Naive thymus-derived CD8-positive, alpha-beta T cell (primary cell): ENCODE measurements at regions not wholly inside any gene's neighbourhood (a gene's known extent, or its start where the extent isn't known, plus 50 kb on each side); places are given as distances from the start of the nearest gene placed in this dataset.

ENCODE experiments used
- ATAC-seq, 2 donors: fragments of 150-1000 bp; cut with Tn5 transposase in 1 of 2; sonication (Bioruptor Pico), chemical (Tn5 transposase) in 1 of 2; 1 replicate in 1 of 2; 2 replicates in 1 of 2; pipeline ENCODE4 v1.10.0; 2021; ENCODE audit warnings: mild to moderate bottlenecking in 2 of 2, moderate library complexity in 2 of 2
- POLR2A ChIA-PET: fragments of 350-600 bp; sonication (Branson Sonifier 250); formaldehyde crosslinking; loops from one replicate; lab custom pipeline; 2021; ENCODE audit warnings: antibody characterized with exemption; lab: Charles Lee
- DNase-seq, 10 donors: peaks; one replicate each; pipeline versions ENCODE4 v3.0.0 to v3.0.0-alpha.2; 2020 to 2022
- H3K27ac Mint-ChIP-seq, 10 donors: one replicate each; pipeline ENCODE4 v1.8.0; 2020 to 2022; ENCODE audit warnings: mild to moderate bottlenecking in 10 of 10, mixed read lengths in 10 of 10, moderate library complexity in 4 of 10, inconsistent platforms in 1 of 10
- H3K27me3 Mint-ChIP-seq, 5 donors: one replicate each; pipeline ENCODE4 v1.8.0; 2021 to 2022; ENCODE audit warnings: mixed read lengths in 5 of 5
- H3K36me3 Mint-ChIP-seq, 3 donors: one replicate each; pipeline ENCODE4 v1.8.0; 2020 to 2022; ENCODE audit warnings: mixed read lengths in 3 of 3, mild to moderate bottlenecking in 2 of 3, inconsistent platforms in 1 of 3
- H3K4me1 Mint-ChIP-seq, 4 donors: one replicate each; pipeline ENCODE4 v1.8.0; 2021 to 2022; ENCODE audit warnings: mixed read lengths in 4 of 4
- H3K4me3 Mint-ChIP-seq, 10 donors: one replicate each; pipeline ENCODE4 v1.8.0; 2020 to 2022; ENCODE audit warnings: mild to moderate bottlenecking in 10 of 10, mixed read lengths in 10 of 10, moderate library complexity in 6 of 10, inconsistent platforms in 1 of 10
- H3K9me3 Mint-ChIP-seq, 9 donors: one replicate each; pipeline ENCODE4 v1.8.0; 2020 to 2022; ENCODE audit warnings: mixed read lengths in 9 of 9, mild to moderate bottlenecking in 3 of 9, inconsistent platforms in 1 of 9, moderate library complexity in 1 of 9

DNA sequence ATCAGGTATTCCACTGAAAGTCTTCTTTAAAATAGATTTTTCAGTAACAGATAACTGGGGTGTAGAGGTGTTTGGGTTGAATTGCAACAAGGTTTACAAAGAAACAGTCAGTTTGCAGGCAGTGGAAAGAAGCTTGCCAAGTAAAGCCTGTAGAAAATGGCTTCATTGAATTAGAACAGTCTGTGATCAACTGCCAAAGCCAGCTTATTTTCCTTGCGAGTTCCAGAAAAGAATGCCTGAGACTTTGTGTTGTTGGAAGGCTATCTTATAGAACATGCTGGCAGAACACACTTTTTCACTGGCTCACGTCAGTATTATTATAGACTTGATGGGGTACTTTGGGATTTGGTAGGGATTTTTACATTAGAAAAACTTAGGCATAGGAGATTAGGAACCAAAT lies 601.0 kb downstream of the XIRP2 start:
- POLR2A ChIA-PET: no interaction called here
- DNase-seq: no peak
- Mint-ChIP-seq H3K9me3 (peaks cover 0 to 5% (median 0%) of the 10 kb centered on the region in 9 donors), H3K4me3 (no peak overlapping the region), H3K4me1 (no peaks in the 10 kb centered on the region), H3K27me3 (no peaks in the 10 kb centered on the region), H3K27ac (no peak overlapping the region), H3K36me3 (no peaks in the 10 kb centered on the region)
- ATAC-seq: no peak

DNA sequence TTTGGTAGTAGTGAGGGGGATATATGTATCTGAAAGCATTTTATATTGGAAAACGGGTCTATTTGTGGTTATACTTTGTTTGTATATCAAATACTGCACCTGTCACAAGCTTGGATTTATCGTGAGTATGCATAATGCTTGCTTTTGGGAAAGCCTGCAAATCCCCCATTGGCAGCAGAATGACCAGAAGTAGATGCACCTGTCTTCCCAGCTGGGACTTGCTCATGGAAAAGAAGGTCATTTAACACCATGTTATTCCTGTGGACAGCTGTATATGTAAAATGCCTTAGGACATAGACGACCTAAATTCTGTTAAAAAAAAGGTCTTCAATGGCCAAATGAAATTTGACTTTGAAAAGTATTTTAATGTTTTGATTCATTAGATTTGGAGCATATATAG lies 599.4 kb downstream of the XIRP2 start:
- DNase-seq (no peak), ATAC-seq (no peak)
- no peak overlapping the region for H3K27ac Mint-ChIP-seq
- POLR2A ChIA-PET: no interaction called here
- no peaks in the 10 kb centered on the region for H3K36me3 Mint-ChIP-seq
- H3K27me3 Mint-ChIP-seq: no peaks in the 10 kb centered on the region
- no peaks in the 10 kb centered on the region for H3K4me1 Mint-ChIP-seq
- H3K4me3 Mint-ChIP-seq: no peak overlapping the region
- peaks cover 0 to 5% (median 0%) of the 10 kb centered on the region in 9 donors for H3K9me3 Mint-ChIP-seq

DNA sequence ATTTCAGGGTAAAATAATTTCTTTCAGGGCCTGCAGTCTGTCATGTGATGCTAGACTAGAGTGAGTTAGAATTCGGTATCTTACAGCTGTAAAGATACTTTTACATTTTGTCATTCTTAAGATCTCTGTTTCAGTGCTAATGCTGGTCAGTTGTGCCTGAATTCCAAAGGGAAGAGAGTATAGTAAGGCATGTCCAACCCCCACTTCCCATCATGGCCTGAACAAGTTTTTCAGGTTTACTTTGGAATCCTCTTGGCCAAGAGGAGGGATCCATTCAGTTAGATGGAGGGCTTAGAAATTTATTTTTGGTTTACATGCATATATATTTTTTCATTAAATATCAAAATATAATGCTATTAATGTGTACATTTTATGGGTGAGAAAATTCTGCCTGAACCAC lies 596.6 kb downstream of the XIRP2 start:
- H3K36me3 Mint-ChIP-seq: no peaks in the 10 kb centered on the region
- DNase-seq (no peak), ATAC-seq (no peak)
- H3K4me1 Mint-ChIP-seq: no peaks in the 10 kb centered on the region
- peaks cover 0 to 6% (median 0%) of the 10 kb centered on the region in 9 donors for H3K9me3 Mint-ChIP-seq
- no peaks in the 10 kb centered on the region for H3K27me3 Mint-ChIP-seq
- no peak overlapping the region for H3K4me3 Mint-ChIP-seq
- no peak overlapping the region for H3K27ac Mint-ChIP-seq
- POLR2A ChIA-PET: no interaction called here

DNA sequence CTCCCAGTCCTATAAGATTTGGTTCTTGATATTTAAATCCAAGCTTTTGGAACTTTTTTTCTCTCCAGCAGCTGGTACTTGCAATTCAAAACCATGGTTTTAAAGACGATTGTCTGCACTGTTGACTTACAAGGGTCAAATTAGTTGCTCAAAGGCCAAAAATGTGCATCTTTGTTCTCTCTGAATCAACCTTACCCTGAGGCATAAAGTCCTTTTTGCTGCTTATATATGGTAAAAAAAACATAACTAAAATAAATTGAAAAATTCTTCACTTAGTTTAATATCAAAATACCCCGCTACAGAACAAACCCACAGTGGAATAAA lies 592.7 kb downstream of the XIRP2 start:
- POLR2A ChIA-PET: no interaction called here
- H3K4me3 Mint-ChIP-seq: no peak overlapping the region

DNA sequence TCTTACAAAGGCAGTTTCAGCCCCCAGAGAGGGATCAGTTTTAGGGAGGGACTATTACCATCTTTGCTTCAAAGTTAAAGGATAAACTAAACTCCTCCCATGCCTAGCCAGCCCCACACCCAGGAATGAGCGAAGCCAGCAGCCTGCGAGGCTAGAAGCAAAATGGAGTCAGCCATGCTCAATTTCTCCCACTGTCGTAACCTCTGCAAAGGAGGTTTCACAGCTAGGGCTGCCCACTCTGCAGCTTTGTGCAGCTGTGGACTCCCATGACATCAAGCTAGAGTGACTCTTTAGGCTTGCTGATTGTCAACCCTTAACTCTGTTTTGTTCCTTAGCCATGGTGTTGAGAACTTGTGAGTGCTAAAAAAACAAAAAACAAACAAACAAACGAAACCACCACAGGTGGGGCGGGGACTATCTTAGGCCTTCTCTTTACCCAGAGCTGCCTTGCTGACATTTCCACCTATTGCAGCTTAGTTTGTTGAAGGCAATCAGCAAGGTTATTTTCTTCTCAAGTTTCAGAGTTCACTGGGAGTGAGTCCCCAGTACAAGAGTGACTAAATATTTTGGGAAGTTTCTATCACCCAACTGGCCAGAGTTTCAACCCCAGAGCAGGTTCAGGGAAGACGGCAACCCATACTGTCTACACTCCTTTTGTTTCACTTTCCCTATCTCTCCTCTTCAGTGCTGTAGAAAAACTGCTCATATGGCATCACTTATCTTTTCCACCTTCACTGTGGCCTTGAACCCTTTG lies 592.1 kb downstream of the XIRP2 start:
- Mint-ChIP-seq H3K9me3 (peaks cover 0 to 6% (median 0%) of the 10 kb centered on the region in 9 donors), H3K36me3 (no peaks in the 10 kb centered on the region), H3K4me3 (no peak overlapping the region), H3K27ac (no peak overlapping the region), H3K4me1 (no peaks in the 10 kb centered on the region), H3K27me3 (no peaks in the 10 kb centered on the region)
- DNase-seq: no peak
- POLR2A ChIA-PET: no interaction called here
- ATAC-seq: no peak

More for the DNA sequence above, 592.7 kb downstream of the XIRP2 start:
- DNase-seq (no peak), ATAC-seq (no peak)
- Mint-ChIP-seq H3K36me3 (no peaks in the 10 kb centered on the region), H3K27ac (no peak overlapping the region), H3K27me3 (no peaks in the 10 kb centered on the region), H3K4me1 (no peaks in the 10 kb centered on the region), H3K9me3 (peaks cover 0 to 6% (median 0%) of the 10 kb centered on the region in 9 donors)

DNA sequence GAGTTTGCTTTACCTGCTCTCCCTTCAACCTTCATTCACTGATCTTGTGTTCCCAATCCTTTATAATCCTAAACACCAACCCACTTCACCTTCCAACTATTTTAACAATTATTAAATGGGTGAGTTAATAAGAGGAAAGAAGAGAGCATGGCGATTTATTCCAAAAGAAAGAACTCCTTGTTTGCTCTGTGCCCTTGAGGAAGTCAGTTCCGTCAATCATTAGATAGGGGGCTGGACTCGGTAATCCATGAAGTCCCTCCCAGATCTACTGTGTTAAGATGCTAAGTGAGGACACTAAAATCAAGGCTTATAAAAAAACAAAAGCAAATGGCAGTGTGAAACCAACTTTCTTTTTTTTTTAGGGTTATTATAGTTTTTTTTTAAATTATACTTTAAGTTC lies 589.9 kb downstream of the XIRP2 start:
- ATAC-seq (no peak), DNase-seq (no peak)
- H3K36me3 Mint-ChIP-seq: no peaks in the 10 kb centered on the region
- H3K27me3 Mint-ChIP-seq: no peaks in the 10 kb centered on the region
- H3K9me3 Mint-ChIP-seq: peaks cover 0 to 5% (median 0%) of the 10 kb centered on the region in 9 donors
- no peaks in the 10 kb centered on the region for H3K4me1 Mint-ChIP-seq
- H3K27ac Mint-ChIP-seq: no peak overlapping the region
- H3K4me3 Mint-ChIP-seq: no peak overlapping the region
- POLR2A ChIA-PET: no interaction called here

DNA sequence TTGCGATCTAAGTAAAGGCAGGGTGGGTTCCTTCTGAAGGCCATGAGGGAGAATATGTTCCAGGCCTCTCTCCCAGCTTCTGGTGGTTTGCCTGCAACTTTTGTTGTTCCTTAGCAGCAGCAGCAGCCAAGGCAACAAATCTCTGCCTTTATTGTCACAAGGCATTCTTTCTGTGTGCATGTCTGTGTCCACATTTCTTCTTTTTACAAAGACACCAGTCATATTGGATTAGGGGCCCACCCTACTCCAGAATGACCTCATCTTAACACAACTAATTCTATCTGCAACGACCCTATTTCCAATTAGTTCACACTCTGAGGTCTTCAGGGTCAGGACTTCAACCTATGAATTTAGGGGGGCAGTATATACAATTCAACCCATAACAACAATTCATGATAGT lies 587.5 kb downstream of the XIRP2 start:
- ATAC-seq: no peak
- Mint-ChIP-seq H3K27ac (no peak overlapping the region), H3K36me3 (no peaks in the 10 kb centered on the region), H3K4me1 (no peaks in the 10 kb centered on the region), H3K27me3 (no peaks in the 10 kb centered on the region), H3K9me3 (peaks cover 0 to 3% (median 0%) of the 10 kb centered on the region in 9 donors), H3K4me3 (no peak overlapping the region)
- POLR2A ChIA-PET: no interaction called here
- DNase-seq: no peak

DNA sequence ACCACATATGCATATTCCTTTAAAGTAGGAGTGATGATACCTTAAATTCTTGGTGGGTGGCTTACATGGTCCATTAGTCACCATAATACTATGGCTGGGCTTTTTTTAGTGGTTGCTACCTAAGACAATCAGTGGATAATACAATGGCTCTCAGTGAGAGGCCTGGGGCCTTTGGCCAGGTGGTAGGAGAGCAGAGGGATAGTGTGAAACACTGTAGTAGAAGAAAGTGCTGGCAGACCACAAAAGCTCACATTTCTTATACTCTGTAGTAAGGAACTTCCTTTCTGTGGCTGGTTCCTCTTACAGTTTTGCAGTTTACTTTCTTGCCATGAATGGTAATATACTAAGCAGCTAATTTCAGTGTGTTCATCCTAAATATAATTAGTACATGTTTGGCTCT lies 583.5 kb downstream of the XIRP2 start:
- H3K4me3 Mint-ChIP-seq: no peak overlapping the region
- peaks cover 0 to 3% (median 0%) of the 10 kb centered on the region in 9 donors for H3K9me3 Mint-ChIP-seq
- ATAC-seq: no peak
- no peaks in the 10 kb centered on the region for H3K27me3 Mint-ChIP-seq
- no peaks in the 10 kb centered on the region for H3K4me1 Mint-ChIP-seq
- no peak overlapping the region for H3K27ac Mint-ChIP-seq
- H3K36me3 Mint-ChIP-seq: no peaks in the 10 kb centered on the region
- POLR2A ChIA-PET: no interaction called here
- DNase-seq: no peak

DNA sequence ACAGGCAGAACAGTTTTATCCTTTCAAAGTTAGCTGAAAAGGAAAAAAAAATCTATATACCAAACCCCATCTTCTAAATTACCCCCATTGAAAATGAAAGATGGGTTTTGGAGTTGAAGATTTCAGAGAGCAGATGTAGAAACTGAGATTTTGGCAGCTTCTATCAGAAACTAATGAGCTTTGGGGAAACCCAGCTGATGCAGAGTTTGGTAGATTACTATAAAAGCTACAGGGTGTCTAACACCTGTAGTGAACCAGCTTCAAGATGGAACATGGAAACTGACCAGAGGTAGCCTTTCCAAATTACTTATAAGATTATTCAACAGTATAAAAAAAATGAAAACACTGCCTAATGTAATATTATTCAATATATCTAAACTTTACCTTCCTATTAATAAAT lies 583.1 kb downstream of the XIRP2 start:
- Mint-ChIP-seq H3K4me3 (no peak overlapping the region), H3K27ac (no peak overlapping the region), H3K4me1 (no peaks in the 10 kb centered on the region), H3K27me3 (no peaks in the 10 kb centered on the region), H3K9me3 (peaks cover 0 to 3% (median 0%) of the 10 kb centered on the region in 9 donors), H3K36me3 (no peaks in the 10 kb centered on the region)
- POLR2A ChIA-PET: no interaction called here
- no peak for ATAC-seq
- no peak for DNase-seq

DNA sequence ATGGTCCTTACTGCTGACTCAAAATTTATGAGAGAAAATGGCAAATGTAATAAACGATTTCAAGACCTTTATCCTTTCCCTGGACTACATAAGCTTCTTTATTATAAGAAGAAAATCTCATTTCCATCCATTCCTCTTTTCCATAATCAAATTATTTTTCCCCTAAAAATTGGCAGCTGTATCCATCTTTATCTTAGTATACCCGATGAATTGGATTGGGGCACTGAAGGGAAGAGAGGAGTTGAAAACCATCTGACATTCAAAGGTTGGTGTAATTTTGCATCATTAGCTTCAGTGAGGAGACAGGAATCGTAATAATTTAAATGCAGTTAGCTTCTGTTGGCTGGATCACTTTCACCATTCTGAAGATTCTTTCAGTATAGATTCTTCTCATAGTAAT lies 574.1 kb downstream of the XIRP2 start:
- Mint-ChIP-seq H3K27me3 (no peaks in the 10 kb centered on the region), H3K4me1 (no peaks in the 10 kb centered on the region), H3K27ac (no peak overlapping the region), H3K4me3 (no peak overlapping the region), H3K36me3 (peaks cover 0 to 12% (median 0%) of the 10 kb centered on the region in 3 donors), H3K9me3 (peaks cover 10 to 33% (median 22%) of the 10 kb centered on the region in 9 donors)
- ATAC-seq: no peak
- no peak for DNase-seq
- POLR2A ChIA-PET: no interaction called here

DNA sequence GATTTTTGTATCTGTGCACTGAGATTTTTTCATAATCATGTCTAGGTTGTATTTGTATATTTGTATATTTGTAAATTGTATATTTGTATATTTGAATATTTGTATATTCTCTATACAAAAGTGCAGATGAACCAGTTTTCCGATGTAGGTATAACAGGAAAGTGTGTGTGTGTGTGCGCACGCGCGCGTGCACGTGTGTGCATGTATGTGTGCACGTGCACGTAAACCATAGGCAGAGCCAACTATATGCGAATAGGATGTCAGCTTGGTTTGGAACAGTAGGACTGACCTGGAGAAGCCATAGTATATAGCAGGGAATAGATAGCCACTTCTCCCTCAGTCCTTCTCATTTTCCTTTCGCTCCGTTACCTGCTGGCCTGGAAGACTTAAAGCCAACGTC lies 565.8 kb downstream of the XIRP2 start:
- peaks cover 3 to 50% (median 27%) of the 10 kb centered on the region in 9 donors for H3K9me3 Mint-ChIP-seq
- ATAC-seq: no peak
- POLR2A ChIA-PET: no interaction called here
- no peaks in the 10 kb centered on the region for H3K4me1 Mint-ChIP-seq
- no peak overlapping the region for H3K27ac Mint-ChIP-seq
- peaks cover 0 to 6% (median 0%) of the 10 kb centered on the region in 3 donors for H3K36me3 Mint-ChIP-seq
- no peak overlapping the region for H3K4me3 Mint-ChIP-seq
- no peak for DNase-seq
- peaks cover 0 to 1% (median 0%) of the 10 kb centered on the region in 5 donors for H3K27me3 Mint-ChIP-seq

DNA sequence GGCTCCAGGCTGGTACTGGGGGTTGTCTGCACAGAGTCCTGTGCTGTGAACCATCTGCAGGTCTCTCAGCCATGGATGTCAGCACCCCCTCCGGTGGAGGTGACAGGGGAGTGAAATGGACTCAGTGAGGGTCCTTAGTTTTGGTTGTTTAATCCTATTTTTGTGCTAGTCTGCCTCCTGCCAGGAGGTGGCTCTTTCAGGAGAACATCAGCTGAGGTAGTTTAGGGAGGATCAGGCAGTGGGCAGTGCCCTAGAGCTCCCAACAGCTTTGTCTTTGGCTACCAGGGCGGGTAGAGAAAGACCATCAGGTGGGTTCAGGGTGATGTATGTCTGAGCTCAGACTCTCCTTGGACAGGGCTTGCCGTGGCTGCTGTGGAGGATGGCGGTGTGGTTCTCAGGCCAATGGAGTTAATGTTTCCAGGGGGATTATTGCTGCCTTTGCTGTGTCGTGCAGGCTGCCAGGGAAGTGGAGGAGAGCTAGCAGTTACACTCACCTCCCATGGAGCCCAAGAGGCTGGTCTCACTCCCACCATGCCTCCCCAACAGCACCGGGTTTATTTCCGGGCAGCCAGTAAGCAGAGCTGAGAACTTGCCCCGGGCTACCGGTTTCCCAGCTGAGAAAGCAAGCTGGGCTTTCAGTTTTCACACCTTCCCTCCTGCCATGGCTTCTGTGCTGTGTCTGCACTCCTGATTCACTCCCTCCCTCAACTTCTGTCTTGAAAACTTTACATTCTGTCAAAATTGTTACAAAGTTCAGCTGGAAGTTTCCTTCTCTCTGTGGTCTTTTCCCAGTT lies 563.4 kb downstream of the XIRP2 start:
- H3K4me3 Mint-ChIP-seq: no peak overlapping the region
- POLR2A ChIA-PET: no interaction called here
- DNase-seq (no peak), ATAC-seq (no peak)
- peaks cover 0 to 45% (median 28%) of the 10 kb centered on the region in 9 donors for H3K9me3 Mint-ChIP-seq
- H3K27ac Mint-ChIP-seq: no peak overlapping the region
- H3K4me1 Mint-ChIP-seq: no peaks in the 10 kb centered on the region
- peaks cover 0 to 1% (median 0%) of the 10 kb centered on the region in 5 donors for H3K27me3 Mint-ChIP-seq
- peaks cover 0 to 11% (median 0%) of the 10 kb centered on the region in 3 donors for H3K36me3 Mint-ChIP-seq

DNA sequence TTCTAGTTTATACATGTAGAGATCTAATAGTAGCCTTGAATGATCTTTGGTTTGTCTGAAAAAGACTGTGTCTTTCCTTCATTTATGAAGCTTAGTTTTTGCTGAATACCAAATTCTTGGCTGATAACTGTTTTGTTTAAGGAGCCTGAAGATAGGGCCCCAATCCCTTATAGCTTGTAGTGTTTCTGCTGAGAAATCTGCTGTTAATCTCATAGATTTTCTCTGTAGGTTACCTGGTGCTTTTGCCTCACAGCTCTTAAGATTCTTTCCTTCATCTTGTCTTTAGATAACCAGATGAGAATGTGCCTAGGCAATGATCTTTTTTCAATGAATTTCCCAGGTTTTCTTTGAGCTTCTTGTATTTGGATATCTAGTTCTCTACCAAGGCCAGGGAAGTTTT lies 562.1 kb downstream of the XIRP2 start:
- Mint-ChIP-seq H3K27me3 (peaks cover 0 to 4% (median 0%) of the 10 kb centered on the region in 5 donors), H3K27ac (no peak overlapping the region), H3K36me3 (peaks cover 0 to 11% (median 0%) of the 10 kb centered on the region in 3 donors), H3K4me1 (no peaks in the 10 kb centered on the region), H3K4me3 (no peak overlapping the region), H3K9me3 (peaks cover 0 to 47% (median 22%) of the 10 kb centered on the region in 9 donors)
- ATAC-seq (no peak), DNase-seq (no peak)
- POLR2A ChIA-PET: no interaction called here
